Ishikawa (cell line): ENCODE measurements at regions not wholly inside any gene's neighbourhood (a gene's known extent, or its start where the extent isn't known, plus 50 kb on each side); places are given as distances from the start of the nearest gene placed in this dataset.

Experiments
- CEBPB ChIP-seq: IDR thresholded peaks from 2 replicates; pipeline ENCODE4 v1.6.1; 2012
- CREB1 ChIP-seq: IDR thresholded peaks from 2 replicates; pipeline ENCODE4 v1.6.1; 2012; ENCODE audit warnings: low read depth
- EGR1 ChIP-seq: IDR thresholded peaks from 2 replicates; pipeline ENCODE4 v1.6.1; 2012
- EP300 ChIP-seq: IDR thresholded peaks from 2 replicates; pipeline ENCODE4 v1.6.1; 2012; ENCODE audit warnings: borderline replicate concordance
- FOXM1 ChIP-seq: IDR thresholded peaks from 2 replicates; pipeline ENCODE4 v1.6.1; 2012; ENCODE audit warnings: low read depth, borderline replicate concordance
- NFIC ChIP-seq: IDR thresholded peaks from 2 replicates; pipeline ENCODE4 v1.6.1; 2012
- RAD21 ChIP-seq: IDR thresholded peaks from 2 replicates; pipeline ENCODE4 v1.6.1; 2012; ENCODE audit warnings: low read depth
- TAF1 ChIP-seq: IDR thresholded peaks from 2 replicates; pipeline ENCODE4 v1.6.1; 2012; ENCODE audit warnings: low read depth, mild to moderate bottlenecking
- TCF12 ChIP-seq: IDR thresholded peaks from 2 replicates; pipeline ENCODE4 v1.6.1; 2012; ENCODE audit warnings: low read depth
- TEAD4 ChIP-seq: IDR thresholded peaks from 2 replicates; pipeline ENCODE4 v1.6.1; 2012
- YY1 ChIP-seq: IDR thresholded peaks from 2 replicates; pipeline ENCODE4 v1.6.1; 2012; ENCODE audit warnings: low read depth
- ZBTB7A ChIP-seq: IDR thresholded peaks from 2 replicates; pipeline ENCODE4 v1.6.1; 2012; ENCODE audit warnings: low read depth
- TF ChIP-seq, protein P1 (sequence below): IDR thresholded peaks from 2 replicates; pipeline ENCODE4 v1.6.1; 2012
- TF ChIP-seq, protein P2 (sequence below): IDR thresholded peaks from 2 replicates; pipeline ENCODE4 v1.6.1; 2012; ENCODE audit warnings: low read depth, mild to moderate bottlenecking
- TF ChIP-seq, protein P3 (sequence below): IDR thresholded peaks from 2 replicates; pipeline ENCODE4 v1.6.1; 2012

DNA sequence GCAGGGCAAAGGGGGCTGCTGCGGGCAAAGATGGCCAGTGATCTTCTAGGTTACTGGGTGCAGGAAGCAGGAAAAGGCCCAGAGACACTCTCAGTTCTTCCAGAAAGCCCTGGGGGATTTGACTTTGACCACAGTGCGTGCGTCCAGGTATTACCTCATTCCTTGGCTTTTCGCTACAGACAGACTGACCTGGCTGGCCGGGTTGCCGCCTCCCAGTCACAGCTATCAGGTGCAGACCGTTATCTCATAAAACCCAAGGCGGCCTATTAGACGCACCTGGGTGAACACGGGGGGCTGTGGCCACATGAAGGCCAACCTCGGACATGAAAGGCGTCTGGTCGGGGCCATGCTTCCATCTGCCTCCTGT lies 80.3 kb downstream of the FOXL3 start:
- TF ChIP-seq TEAD4, result no peak
- TF ChIP-seq, protein P1, sequence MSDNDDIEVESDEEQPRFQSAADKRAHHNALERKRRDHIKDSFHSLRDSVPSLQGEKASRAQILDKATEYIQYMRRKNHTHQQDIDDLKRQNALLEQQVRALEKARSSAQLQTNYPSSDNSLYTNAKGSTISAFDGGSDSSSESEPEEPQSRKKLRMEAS, result no peak
- TF ChIP-seq, protein P2, sequence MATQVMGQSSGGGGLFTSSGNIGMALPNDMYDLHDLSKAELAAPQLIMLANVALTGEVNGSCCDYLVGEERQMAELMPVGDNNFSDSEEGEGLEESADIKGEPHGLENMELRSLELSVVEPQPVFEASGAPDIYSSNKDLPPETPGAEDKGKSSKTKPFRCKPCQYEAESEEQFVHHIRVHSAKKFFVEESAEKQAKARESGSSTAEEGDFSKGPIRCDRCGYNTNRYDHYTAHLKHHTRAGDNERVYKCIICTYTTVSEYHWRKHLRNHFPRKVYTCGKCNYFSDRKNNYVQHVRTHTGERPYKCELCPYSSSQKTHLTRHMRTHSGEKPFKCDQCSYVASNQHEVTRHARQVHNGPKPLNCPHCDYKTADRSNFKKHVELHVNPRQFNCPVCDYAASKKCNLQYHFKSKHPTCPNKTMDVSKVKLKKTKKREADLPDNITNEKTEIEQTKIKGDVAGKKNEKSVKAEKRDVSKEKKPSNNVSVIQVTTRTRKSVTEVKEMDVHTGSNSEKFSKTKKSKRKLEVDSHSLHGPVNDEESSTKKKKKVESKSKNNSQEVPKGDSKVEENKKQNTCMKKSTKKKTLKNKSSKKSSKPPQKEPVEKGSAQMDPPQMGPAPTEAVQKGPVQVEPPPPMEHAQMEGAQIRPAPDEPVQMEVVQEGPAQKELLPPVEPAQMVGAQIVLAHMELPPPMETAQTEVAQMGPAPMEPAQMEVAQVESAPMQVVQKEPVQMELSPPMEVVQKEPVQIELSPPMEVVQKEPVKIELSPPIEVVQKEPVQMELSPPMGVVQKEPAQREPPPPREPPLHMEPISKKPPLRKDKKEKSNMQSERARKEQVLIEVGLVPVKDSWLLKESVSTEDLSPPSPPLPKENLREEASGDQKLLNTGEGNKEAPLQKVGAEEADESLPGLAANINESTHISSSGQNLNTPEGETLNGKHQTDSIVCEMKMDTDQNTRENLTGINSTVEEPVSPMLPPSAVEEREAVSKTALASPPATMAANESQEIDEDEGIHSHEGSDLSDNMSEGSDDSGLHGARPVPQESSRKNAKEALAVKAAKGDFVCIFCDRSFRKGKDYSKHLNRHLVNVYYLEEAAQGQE, result no peak
- no peak for TF ChIP-seq RAD21
- TF ChIP-seq NFIC, result no peak
- TF ChIP-seq TAF1, result no peak
- no peak for TF ChIP-seq TCF12
- TF ChIP-seq CEBPB, result no peak
- no peak for TF ChIP-seq EP300
- TF ChIP-seq YY1, result no peak
- no peak for TF ChIP-seq CREB1
- TF ChIP-seq EGR1, result no peak
- TF ChIP-seq, protein P3, sequence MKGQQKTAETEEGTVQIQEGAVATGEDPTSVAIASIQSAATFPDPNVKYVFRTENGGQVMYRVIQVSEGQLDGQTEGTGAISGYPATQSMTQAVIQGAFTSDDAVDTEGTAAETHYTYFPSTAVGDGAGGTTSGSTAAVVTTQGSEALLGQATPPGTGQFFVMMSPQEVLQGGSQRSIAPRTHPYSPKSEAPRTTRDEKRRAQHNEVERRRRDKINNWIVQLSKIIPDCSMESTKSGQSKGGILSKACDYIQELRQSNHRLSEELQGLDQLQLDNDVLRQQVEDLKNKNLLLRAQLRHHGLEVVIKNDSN, result no peak
- no peak for TF ChIP-seq ZBTB7A
- TF ChIP-seq FOXM1, result no peak

DNA sequence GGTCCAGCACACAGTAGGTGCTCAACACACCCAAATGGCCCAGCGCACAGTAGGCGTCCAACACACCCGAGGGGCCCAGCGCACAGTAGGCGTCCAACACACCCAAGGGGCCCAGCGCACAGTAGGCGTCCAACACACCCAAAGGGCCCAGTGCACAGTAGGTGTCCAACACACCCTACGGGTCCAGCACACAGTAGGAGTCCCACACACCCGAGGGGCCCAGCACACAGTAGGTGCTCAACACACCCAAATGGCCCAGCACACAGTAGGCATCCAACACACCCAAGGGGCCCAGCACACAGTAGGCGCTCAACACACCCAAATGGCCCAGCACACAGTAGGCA lies 80.8 kb downstream of the FOXL3 start:
- TF ChIP-seq TCF12 (no peak), CREB1 (no peak), EP300 (no peak), ZBTB7A (no peak), EGR1 (no peak), TEAD4 (no peak), NFIC (no peak), YY1 (no peak), RAD21 (no peak), FOXM1 (no peak), TAF1 (no peak), CEBPB (no peak)
- TF ChIP-seq, protein P3, result no peak
- TF ChIP-seq, protein P1, result no peak
- TF ChIP-seq, protein P2, result no peak

DNA sequence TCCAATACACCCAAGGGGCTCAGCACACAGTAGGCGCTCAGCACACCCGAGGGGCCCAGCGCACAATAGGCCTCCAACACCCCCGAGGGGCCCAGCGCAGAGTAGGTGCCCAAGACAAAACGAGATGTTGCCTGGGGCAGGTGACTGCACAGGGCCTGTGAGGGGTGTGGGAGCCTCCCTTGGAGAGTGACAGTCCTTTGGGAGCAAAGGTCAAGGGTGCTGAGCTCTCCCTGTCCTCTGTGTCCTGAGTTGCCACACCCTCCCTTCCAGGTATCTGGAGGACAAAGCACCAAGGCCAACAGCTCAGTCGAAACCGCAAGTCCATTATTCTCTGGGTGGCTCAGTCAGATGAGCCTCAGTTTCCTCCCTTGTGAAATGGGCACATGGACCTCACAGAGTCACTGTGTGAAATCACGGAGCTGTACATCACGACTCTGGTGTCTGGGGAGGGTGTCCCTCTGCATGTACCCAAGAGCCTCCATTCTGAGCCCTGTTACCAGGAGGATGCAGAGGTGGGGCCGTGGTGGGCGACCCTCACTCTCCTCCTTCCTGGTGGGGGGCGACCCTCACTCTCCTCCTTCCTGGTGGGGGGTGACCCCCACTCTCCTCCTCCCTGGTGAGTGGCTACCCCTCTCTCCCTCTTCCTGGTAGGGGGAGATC lies 81.3 kb downstream of the FOXL3 start:
- TF ChIP-seq CEBPB (no peak), NFIC (no peak), YY1 (no peak), TCF12 (no peak), CREB1 (no peak), RAD21 (no peak), EP300 (no peak), FOXM1 (no peak), TEAD4 (no peak), ZBTB7A (no peak), EGR1 (no peak), TAF1 (no peak)
- TF ChIP-seq, protein P1, result no peak
- TF ChIP-seq, protein P2, result no peak
- TF ChIP-seq, protein P3, result no peak
